Activated CD4-positive, alpha-beta T cell treated with anti-CD3 and anti-CD28 coated beads for 4 hours (primary cell): ENCODE measurements at regions not wholly inside any gene's neighbourhood (a gene's known extent, or its start where the extent isn't known, plus 50 kb on each side); places are given as distances from the start of the nearest gene placed in this dataset.

Experiments
- DNase-seq, 2 donors: peaks; one replicate each; pipeline ENCODE4 v3.0.0-alpha.2; 2020

GRCh38 chr2:238563551-238563950 lies 136.8 kb downstream of the ASB1 start:
- no peak for DNase-seq

DNA sequence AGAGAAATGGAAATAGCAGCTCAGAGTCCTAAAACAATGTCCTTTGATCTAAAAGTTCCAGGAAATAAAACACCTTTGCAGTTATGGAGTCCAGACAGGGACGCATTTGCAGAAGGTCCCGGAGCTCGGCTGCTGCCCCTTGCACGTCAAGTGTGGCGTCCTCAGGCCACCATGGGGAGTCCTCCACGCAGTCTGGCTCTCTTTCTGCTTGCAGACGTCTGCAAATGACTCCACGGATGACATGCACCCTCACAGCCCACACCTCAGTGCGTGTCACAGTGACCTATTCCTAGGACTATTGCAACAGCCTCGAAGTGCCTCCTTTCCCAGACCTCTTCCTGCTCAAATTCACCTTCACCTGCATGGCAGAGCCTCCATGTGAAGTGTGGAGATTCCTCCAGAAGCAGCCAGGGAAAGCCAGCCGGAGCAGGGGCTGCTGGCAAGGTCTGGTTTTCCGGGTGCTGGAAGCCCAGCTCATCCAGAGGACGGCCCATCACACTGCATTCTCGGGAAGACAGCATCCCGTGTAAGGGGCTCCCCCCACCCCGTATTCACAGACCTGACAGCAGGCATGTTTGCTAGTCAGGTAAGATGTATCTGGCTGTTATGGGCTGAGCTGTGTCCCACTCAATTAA lies 137.7 kb downstream of the ASB1 start:
- DNase-seq = no peak

DNA sequence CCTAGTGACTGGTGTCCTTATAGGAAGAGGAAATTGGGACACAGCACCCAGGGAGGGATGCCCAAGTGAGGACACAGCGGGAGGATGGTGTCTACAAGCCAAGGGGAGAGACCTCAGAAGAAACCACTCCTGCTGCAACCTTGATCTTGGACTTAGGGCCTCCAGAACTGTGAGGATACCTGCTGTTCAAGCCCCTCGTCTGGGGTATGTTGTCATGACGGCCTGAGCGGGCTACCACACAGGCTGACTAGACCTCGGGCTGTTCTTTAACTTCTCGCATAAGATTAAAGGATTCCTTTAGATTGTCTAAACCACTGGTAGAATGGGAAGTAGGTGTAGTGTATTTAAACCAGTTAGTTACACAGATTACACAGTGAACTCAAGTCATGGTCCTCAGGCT lies 138.3 kb downstream of the ASB1 start:
- DNase-seq = no peak

GRCh38 chr2:238566001-238566645 lies 139.4 kb downstream of the ASB1 start:
- no peak for DNase-seq

DNA sequence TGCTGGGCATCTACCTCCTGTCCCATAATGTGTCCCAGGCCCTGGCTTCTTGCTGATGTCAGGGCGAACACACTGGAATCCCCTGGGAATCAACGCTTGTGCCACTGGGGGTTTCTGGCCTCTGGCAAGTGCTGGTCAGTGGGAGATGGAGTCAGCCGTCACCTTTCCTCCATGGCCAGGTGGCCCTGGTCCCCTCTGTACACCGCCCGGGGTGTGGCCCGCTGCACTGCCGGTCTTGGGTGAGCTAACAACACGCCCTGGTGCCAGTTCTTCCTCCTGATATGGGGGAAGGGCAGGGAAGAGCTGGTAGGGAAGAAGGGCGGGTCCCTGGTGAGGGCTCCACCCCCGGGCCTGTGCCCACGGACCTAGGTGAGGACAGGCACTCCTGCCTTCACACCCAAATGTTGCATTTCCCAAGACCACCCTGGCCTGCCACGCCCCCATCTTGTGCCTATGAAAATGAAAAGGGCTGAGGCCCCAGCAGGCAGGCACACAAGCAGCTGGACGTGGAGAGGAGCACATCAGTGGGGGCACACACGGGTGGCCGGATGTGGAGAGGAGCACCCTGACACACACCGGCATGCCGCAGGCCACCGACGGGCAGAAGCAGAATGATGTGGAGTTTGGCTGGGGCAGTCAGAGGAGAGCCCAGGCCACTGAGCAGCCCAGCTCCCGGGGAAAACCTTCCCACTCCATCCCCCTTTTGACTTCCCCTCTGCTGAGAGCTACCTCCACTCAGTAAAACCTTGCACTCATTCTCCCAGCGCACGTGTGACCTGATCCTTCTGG lies 140.5 kb downstream of the ASB1 start:
- no peak for DNase-seq

DNA sequence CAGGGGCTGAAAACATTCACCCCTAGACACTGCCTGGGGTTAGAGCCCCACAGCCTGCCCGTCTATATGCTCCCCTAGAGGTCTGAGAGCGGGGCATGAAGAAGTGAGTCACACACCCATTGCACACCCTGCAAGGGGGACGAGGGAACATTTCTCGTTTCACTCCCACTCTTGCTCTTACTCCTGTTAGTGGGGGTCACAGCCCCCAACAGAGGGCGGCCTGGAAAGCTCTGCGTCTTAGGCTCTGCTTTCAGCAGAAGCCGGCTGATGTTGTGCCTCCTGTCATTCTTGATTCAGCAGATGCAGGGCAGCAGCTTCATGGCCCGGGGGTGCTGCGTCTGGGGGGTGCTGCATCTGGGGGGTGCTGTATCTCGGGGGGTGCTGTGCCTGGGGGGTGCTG lies 141.3 kb downstream of the ASB1 start:
- no peak for DNase-seq

DNA sequence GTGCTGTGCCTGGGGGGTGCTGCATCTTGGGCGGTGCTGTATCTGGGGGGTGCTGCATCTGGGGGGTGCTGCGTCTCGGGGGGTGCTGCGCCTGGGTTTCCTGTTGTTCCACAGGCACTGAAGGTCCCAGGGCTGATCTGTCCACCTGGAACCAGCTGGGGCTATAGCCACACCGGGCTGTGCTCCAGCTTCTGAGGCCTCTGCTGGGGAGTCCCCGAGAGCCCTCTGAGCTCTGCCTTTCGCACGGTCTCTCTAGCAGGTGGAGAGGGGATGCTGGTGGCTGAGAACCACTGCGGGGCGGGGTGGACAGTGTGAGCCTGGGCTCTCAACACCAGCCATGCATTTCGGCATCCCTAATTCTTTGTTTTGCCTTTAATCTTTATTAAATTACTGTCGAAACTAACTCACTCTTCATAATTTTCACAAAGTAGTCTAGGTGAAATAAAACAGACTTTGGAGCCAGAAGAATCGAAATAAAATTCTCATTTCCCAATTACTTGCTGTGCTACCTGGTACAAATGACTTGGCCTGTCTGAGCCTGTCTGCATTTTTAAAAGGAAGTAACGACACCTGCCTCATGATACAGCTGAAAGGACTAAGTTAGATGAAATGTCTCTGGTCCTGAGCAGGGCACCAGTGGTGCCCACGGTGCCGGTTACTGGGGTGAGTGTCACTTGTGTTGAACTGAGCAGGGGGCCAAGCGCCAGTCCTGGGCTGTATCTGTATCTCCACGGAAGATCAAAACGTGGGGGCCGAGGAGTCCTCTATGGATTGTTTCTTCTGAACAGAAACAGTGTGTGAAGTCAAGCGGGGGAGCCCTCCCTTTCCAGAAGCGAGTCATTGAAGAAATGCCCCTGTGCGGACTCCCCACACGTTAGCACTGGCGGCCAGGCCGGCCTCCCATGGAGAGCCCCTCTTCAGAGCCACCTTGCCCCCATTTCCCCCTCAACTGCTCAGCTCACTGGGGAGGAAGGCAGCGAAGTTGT lies 142.0 kb downstream of the ASB1 start:
- DNase-seq = no peak

GRCh38 chr2:238569507-238570195 lies 142.9 kb downstream of the ASB1 start:
- DNase-seq = no peak

GRCh38 chr2:238570391-238570790 lies 143.7 kb downstream of the ASB1 start:
- DNase-seq = no peak

DNA sequence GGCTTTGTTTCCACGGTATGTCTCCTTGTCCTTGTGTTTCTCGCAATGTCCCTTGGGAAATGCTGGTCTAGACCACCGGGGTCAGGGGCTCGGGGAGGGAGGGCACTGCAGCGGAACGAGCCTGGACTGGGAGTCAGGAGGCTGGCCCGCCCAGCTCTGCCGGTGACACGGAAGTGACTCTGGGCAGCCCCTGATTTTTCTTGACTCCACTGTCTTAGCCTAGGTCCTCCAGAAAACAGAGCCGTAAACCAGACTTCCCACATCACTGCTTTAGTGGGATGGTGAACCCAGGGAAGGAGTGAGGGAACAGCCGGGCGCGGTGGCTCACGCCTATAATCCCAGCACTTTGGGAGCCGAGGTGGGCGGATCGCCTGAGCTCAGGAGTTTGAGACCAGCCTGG lies 144.2 kb downstream of the ASB1 start:
- no peak for DNase-seq

GRCh38 chr2:238571661-238572372 lies 145.1 kb downstream of the ASB1 start:
- DNase-seq = no peak

GRCh38 chr2:238573065-238573778 lies 146.5 kb downstream of the ASB1 start:
- DNase-seq = peak; percentile 4 to 9

DNA sequence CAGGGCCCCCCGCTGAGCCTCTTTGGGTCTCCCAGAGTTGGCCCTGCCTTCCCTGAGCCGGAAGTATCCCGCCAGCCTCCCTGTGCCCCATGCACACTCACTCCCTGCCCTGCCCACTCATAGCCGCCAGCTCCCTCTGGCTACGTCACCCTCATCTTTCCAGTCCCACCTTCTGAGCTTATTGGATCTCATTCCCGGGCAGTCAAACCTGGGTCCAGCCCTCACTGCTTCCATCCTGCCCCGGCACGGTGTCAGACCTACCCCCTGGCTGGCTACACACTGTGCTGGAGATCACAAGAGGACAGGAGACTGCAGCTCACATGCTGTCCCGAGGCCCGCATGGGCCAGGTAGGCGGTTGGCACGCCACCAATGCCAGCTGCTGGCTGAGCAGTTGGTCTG lies 147.2 kb downstream of the ASB1 start:
- no peak for DNase-seq

GRCh38 chr2:238574490-238575271 lies 148.0 kb downstream of the ASB1 start:
- no peak for DNase-seq

- DNase-seq = no peak
Observed at GRCh38 chr2:238576674-238577073, 149.9 kb downstream of the ASB1 start.

DNA sequence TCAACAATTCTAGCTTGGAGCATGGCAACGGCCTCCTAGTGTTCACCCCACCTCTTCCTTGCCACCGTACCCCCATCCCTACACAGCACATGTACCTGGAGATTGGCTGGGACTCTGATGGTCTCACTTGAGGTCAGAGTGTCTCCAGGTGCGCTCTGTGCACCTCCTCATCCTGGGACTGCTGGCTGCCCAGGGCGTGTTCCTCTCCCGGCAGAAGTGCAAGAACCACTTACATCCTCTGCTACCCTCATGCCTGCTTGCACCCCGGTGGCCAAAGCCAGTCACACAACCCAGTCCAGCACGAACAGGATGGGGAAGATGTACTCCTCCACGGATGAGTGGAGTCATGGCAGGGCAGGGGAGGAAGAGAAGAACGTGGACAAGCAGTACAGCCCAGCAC lies 151.5 kb downstream of the ASB1 start:
- DNase-seq = no peak

- no peak for DNase-seq
Observed at GRCh38 chr2:238580486-238580885, 153.8 kb downstream of the ASB1 start.

DNA sequence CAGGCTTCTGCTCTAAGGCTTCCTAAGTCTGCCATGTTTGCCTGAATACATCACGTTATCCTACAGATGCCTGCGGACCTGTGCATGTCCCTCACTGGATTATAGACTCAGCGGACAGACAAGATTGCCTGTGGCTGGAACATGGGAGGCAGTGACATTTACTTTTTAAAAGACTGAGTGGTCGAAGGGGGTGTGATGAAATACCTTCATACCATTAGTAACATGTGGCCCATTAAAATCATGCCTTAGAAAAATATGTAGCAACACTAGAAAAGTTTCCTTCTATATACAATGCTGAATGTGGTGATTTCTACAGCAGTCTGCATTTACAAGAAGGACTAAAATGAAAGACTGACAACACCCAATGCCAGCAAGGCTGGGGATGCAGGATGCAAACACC lies 154.4 kb downstream of the ASB1 start:
- no peak for DNase-seq

- DNase-seq = no peak
Observed at GRCh38 chr2:238582159-238582558, 155.4 kb downstream of the ASB1 start.

DNA sequence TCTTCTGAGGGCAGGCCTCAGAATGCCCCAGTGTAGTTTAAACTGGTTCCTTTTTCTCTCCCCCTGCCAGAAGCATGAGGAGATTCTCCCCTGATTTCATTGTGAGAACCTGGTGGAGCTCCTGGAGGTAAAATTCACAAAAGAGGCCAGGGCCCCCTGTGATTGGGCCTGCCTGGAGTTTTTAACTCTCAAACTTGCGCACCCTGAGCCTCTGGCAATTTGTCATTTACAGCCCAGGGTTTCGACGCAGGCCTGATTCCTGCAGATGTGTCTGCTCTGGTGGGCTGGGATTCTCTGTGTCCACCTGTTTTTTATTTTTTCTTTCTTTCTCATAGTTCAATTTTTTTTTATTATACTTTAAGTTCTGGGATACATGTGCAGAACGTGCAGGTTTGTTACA lies 157.9 kb downstream of the ASB1 start:
- no peak for DNase-seq
